ENCODE measurements at regions not wholly inside any gene's neighbourhood (a gene's known extent, or its start where the extent isn't known, plus 50 kb on each side); places are given as distances from the start of the nearest gene placed in this dataset.
"Not testable (repeated sequence)": the region's sequence is repeated elsewhere in the genome, so short reads cannot be mapped to it uniquely, and the experiment has no call there.

DNA sequence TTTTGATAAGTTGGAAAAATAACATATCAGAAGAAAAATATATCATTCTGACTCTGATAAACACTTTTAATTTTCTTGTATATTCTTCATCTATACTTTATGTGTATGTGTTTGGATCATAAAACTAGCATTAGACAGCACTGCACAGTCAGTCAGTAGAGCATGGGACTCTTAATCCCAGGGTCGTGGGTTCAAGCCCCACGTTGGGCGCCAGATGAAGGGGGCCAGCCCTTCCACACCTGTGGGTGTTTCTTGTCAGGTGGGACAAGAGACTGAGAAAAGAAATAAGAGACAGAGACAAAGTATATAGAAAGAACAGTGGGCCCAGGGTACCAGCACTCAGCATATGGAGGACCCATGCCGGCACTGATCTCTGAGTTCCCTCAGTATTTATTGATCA, 546.0 kb upstream of the NR2F2 start:
- no peaks in the 10 kb centered on the region for H4K20me1 ChIP-seq (ENCODE audit: control insufficient read depth, extremely low read depth, insufficient read depth, low read length)
- no peak overlapping the region for H3K27ac ChIP-seq (ENCODE audit: control insufficient read depth, insufficient read depth, low read length)
- no peaks in the 10 kb centered on the region for H3K9me1 ChIP-seq (ENCODE audit: control insufficient read depth, extremely low read depth, insufficient read depth, low read length)
- H3K27me3 ChIP-seq (ENCODE audit: control insufficient read depth, extremely low read depth, insufficient read depth, low read length), result no peaks in the 10 kb centered on the region
- no peak overlapping the region for H2AFZ ChIP-seq (ENCODE audit: control insufficient read depth, low read length)
- H3K4me3 ChIP-seq (ENCODE audit: control insufficient read depth in 2 of 3, extremely low read depth in 1 of 3, insufficient read depth in 2 of 3, low read depth in 1 of 3, low read length in 3 of 3), result no peak overlapping the region
- H3K79me2 ChIP-seq (ENCODE audit: control insufficient read depth, insufficient read depth, low read length), result no peaks in the 10 kb centered on the region
- H3K4me1 ChIP-seq (ENCODE audit: control insufficient read depth, extremely low read depth, insufficient read depth, low read length), result no peaks in the 10 kb centered on the region
- no peaks in the 10 kb centered on the region for H3K36me3 ChIP-seq (ENCODE audit: control insufficient read depth in 2 of 2, extremely low read depth in 1 of 2, insufficient read depth in 2 of 2, low read length in 2 of 2)
- no peak overlapping the region for H3K4me2 ChIP-seq (ENCODE audit: control insufficient read depth, extremely low read depth, insufficient read depth, low read depth, low read length)
- dilution Hi-C loops (cut with MboI; ENCODE audit: extremely low pct_ligation_motif_present, low sequenced_read_pairs), result no loop called here
- TF ChIP-seq, protein P1, sequence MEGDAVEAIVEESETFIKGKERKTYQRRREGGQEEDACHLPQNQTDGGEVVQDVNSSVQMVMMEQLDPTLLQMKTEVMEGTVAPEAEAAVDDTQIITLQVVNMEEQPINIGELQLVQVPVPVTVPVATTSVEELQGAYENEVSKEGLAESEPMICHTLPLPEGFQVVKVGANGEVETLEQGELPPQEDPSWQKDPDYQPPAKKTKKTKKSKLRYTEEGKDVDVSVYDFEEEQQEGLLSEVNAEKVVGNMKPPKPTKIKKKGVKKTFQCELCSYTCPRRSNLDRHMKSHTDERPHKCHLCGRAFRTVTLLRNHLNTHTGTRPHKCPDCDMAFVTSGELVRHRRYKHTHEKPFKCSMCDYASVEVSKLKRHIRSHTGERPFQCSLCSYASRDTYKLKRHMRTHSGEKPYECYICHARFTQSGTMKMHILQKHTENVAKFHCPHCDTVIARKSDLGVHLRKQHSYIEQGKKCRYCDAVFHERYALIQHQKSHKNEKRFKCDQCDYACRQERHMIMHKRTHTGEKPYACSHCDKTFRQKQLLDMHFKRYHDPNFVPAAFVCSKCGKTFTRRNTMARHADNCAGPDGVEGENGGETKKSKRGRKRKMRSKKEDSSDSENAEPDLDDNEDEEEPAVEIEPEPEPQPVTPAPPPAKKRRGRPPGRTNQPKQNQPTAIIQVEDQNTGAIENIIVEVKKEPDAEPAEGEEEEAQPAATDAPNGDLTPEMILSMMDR (optimal IDR thresholded peaks at IDR 0.05 in 1 of 3, IDR thresholded peaks at IDR 0.05 in 1 of 3, conservative IDR thresholded peaks at IDR 0.05 in 1 of 3; ENCODE audit: extremely low read depth in 1 of 3, insufficient read depth in 2 of 3, low read length in 3 of 3), result no peak
- no peak for TF ChIP-seq EZH2 (IDR thresholded peaks at IDR 0.05; ENCODE audit: low read length)
- no peak overlapping the region for H3K9ac ChIP-seq (ENCODE audit: control insufficient read depth, extremely low read depth, insufficient read depth, low read length)
- DNase-seq (ENCODE audit: low read depth, low spot score) (no peak), FAIRE-seq (no peak)
- H3K9me3 ChIP-seq (ENCODE audit: control insufficient read depth, low read depth, low read length), result peaks cover 1% of the 10 kb centered on the region

DNA sequence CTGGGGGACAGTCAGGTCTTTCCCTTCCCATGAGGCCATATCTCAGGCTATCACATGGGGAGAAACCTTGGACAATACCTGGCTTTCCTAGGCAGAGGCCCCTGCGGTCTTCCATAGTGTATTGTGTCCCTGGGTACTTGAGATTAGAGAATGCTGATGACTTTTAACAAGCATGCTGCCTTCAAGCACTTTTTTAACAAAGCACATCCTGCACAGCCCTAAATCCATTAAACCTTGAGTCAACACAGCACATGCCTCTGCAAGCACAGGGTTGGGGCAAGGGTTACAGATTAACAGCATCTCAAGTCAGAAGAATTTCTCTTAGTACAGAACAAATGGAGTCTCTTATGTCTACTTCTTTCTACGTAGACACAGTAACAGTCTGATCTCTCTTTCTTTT, 545.2 kb upstream of the NR2F2 start:
- H3K4me1 ChIP-seq (ENCODE audit: control insufficient read depth, extremely low read depth, insufficient read depth, low read length); H3K4me2 ChIP-seq (ENCODE audit: control insufficient read depth, extremely low read depth, insufficient read depth, low read depth, low read length); H3K27me3 ChIP-seq (ENCODE audit: control insufficient read depth, extremely low read depth, insufficient read depth, low read length); H3K27ac ChIP-seq (ENCODE audit: control insufficient read depth, insufficient read depth, low read length); H3K4me3 ChIP-seq (ENCODE audit: control insufficient read depth in 2 of 3, extremely low read depth in 1 of 3, insufficient read depth in 2 of 3, low read depth in 1 of 3, low read length in 3 of 3); FAIRE-seq; DNase-seq (ENCODE audit: low read depth, low spot score); H3K9me1 ChIP-seq (ENCODE audit: control insufficient read depth, extremely low read depth, insufficient read depth, low read length); dilution Hi-C loops (cut with MboI; ENCODE audit: extremely low pct_ligation_motif_present, low sequenced_read_pairs); H3K9me3 ChIP-seq (ENCODE audit: control insufficient read depth, low read depth, low read length); H3K79me2 ChIP-seq (ENCODE audit: control insufficient read depth, insufficient read depth, low read length); H3K36me3 ChIP-seq (ENCODE audit: control insufficient read depth in 2 of 2, extremely low read depth in 1 of 2, insufficient read depth in 2 of 2, low read length in 2 of 2); H4K20me1 ChIP-seq (ENCODE audit: control insufficient read depth, extremely low read depth, insufficient read depth, low read length); H3K9ac ChIP-seq (ENCODE audit: control insufficient read depth, extremely low read depth, insufficient read depth, low read length); H2AFZ ChIP-seq (ENCODE audit: control insufficient read depth, low read length): not testable (repeated sequence)

DNA sequence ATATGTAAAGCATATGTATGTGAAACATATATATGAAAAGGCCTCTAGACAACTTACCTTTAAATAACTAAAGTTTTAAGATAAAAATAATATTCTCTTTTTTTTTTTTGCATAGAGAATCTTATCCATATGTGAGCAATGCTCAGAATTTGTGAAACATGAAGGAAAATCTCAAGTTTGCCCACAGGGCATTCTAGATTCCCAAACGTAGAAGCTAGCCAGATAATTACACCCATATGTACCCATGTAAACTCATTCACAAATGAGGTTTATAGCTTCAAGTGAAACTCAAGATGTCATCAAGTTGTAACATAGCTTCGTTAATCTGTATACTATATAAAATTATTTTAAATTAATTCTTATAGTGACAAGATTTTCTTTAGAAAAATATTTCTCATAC, 537.3 kb upstream of the NR2F2 start:
- Histone ChIP-seq H3K4me3 (ENCODE audit: control insufficient read depth in 2 of 3, extremely low read depth in 1 of 3, insufficient read depth in 2 of 3, low read depth in 1 of 3, low read length in 3 of 3) (no peak overlapping the region), H3K4me2 (ENCODE audit: control insufficient read depth, extremely low read depth, insufficient read depth, low read depth, low read length) (no peak overlapping the region), H3K27ac (ENCODE audit: control insufficient read depth, insufficient read depth, low read length) (no peak overlapping the region), H3K9me1 (ENCODE audit: control insufficient read depth, extremely low read depth, insufficient read depth, low read length) (no peaks in the 10 kb centered on the region), H3K9ac (ENCODE audit: control insufficient read depth, extremely low read depth, insufficient read depth, low read length) (no peak overlapping the region), H3K27me3 (ENCODE audit: control insufficient read depth, extremely low read depth, insufficient read depth, low read length) (no peaks in the 10 kb centered on the region), H2AFZ (ENCODE audit: control insufficient read depth, low read length) (no peak overlapping the region), H4K20me1 (ENCODE audit: control insufficient read depth, extremely low read depth, insufficient read depth, low read length) (no peaks in the 10 kb centered on the region), H3K36me3 (ENCODE audit: control insufficient read depth in 2 of 2, extremely low read depth in 1 of 2, insufficient read depth in 2 of 2, low read length in 2 of 2) (no peaks in the 10 kb centered on the region), H3K79me2 (ENCODE audit: control insufficient read depth, insufficient read depth, low read length) (no peaks in the 10 kb centered on the region), H3K9me3 (ENCODE audit: control insufficient read depth, low read depth, low read length) (no peaks in the 10 kb centered on the region), H3K4me1 (ENCODE audit: control insufficient read depth, extremely low read depth, insufficient read depth, low read length) (no peaks in the 10 kb centered on the region)
- DNase-seq (ENCODE audit: low read depth, low spot score) (no peak), FAIRE-seq (no peak)
- dilution Hi-C loops (cut with MboI; ENCODE audit: extremely low pct_ligation_motif_present, low sequenced_read_pairs), result no loop called here
- TF ChIP-seq, protein P1 (optimal IDR thresholded peaks at IDR 0.05 in 1 of 3, IDR thresholded peaks at IDR 0.05 in 1 of 3, conservative IDR thresholded peaks at IDR 0.05 in 1 of 3; ENCODE audit: extremely low read depth in 1 of 3, insufficient read depth in 2 of 3, low read length in 3 of 3), result no peak
- TF ChIP-seq EZH2 (IDR thresholded peaks at IDR 0.05; ENCODE audit: low read length), result no peak

Data from keratinocyte (primary cell).